VCaP (cell line): ENCODE measurements at regions not wholly inside any gene's neighbourhood (a gene's known extent, or its start where the extent isn't known, plus 50 kb on each side); places are given as distances from the start of the nearest gene placed in this dataset.

Experiments used
- H3K27ac ChIP-seq: fragments of 450-650 bp; 2 replicates; pipeline ENCODE4 v1.5.1; 2017
- TF ChIP-seq, protein P1 (sequence below): fragments of 450-650 bp; conservative IDR thresholded peaks from 2 replicates; pipeline ENCODE4 v1.5.1; 2017; ENCODE audit warnings: mild to moderate bottlenecking, moderate library complexity

DNA sequence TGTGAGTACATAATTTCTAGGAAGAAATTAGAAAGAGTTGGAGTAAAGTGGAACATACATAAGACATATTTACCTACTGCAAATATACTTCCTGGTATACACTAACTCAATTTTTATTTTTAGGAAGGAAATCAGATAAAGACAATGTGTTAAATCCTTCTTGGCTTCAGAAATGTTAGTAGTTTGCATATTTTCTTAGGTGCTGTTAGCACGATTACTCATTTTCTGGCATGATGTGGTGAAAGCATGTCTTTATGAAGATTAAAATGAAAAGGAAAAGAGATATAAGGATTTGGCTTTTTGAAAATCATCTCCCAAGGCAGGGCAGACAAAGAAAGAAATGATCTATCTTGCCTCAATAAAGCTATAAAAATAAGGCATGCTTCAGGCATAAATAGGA is 287.6 kb upstream of the E2F7 start:
- H3K27ac ChIP-seq = no peak overlapping the region
- TF ChIP-seq, protein P1, sequence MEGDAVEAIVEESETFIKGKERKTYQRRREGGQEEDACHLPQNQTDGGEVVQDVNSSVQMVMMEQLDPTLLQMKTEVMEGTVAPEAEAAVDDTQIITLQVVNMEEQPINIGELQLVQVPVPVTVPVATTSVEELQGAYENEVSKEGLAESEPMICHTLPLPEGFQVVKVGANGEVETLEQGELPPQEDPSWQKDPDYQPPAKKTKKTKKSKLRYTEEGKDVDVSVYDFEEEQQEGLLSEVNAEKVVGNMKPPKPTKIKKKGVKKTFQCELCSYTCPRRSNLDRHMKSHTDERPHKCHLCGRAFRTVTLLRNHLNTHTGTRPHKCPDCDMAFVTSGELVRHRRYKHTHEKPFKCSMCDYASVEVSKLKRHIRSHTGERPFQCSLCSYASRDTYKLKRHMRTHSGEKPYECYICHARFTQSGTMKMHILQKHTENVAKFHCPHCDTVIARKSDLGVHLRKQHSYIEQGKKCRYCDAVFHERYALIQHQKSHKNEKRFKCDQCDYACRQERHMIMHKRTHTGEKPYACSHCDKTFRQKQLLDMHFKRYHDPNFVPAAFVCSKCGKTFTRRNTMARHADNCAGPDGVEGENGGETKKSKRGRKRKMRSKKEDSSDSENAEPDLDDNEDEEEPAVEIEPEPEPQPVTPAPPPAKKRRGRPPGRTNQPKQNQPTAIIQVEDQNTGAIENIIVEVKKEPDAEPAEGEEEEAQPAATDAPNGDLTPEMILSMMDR = no peak

DNA sequence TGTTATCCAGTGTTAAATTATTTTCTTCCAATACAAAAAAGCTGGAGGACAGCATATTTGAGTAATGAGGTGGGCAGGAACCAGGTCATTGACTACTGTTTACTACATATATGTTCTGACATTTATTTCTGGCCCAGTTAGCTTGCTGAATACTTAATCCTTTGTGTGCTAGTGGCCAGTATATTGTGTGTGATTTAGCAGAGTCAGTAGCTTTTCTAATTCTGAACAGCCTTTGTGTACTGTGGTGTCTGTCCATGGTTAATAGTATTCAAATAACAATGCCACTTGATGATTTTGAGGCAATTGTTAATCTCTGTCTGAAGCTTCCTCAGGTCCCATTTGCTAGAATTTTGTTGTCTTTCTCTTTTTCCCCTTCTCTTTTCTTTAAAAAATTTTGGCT is 286.5 kb upstream of the E2F7 start:
- H3K27ac ChIP-seq = no peak overlapping the region
- TF ChIP-seq, protein P1 = no peak

DNA sequence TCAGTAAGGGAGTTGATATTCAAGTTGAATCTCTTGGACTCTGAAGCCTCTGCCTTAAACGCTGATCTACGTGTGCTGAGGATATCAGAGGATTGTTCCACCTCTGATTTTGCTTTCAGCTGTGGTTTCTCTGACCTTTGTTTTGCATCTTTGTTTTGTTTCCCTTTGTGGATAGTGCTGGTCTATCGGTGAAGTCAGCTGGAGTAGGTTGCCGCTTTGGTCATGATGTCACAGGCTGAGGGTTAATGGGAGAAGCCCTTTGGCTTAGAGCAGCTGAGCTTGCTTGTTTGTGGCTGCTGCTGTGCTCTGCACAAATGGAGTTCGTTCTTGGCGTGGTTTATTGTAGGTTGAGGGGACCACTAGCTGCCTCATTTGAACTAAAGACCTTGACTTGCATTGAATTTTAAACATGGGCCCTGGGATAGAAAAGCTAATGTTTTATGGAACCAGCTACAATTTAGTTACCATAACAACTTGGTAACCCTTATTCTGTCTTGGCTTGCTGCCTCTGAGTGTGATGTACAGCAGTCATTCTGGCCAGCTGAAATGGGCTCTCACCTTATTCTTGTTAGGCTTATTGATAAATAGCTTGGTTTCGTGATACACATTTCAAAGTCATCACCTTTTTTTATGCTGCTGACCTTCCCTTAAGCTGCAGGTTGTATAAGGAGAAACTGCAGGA is 284.5 kb upstream of the E2F7 start:
- no peak overlapping the region for H3K27ac ChIP-seq
- TF ChIP-seq, protein P1 = no peak

DNA sequence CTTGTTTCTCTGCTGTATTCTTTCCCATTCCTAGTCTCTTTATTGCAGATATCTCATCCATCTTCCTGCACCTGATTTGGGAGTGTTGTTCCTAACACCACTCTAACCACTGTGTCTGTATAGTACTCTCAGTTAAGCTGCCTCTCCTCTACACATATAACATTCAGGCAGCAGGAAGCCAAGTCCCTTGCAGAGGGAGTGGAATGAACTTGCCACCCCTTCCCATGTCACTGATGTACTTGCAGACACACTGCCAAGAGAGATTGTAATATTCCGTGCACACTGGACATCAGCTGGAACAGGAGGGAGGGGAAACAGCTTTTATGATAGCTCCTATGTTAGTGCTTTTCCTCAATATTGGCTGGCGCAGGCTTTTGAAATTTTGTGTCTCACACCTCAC is 281.6 kb upstream of the E2F7 start:
- no peak overlapping the region for H3K27ac ChIP-seq
- TF ChIP-seq, protein P1 = no peak

DNA sequence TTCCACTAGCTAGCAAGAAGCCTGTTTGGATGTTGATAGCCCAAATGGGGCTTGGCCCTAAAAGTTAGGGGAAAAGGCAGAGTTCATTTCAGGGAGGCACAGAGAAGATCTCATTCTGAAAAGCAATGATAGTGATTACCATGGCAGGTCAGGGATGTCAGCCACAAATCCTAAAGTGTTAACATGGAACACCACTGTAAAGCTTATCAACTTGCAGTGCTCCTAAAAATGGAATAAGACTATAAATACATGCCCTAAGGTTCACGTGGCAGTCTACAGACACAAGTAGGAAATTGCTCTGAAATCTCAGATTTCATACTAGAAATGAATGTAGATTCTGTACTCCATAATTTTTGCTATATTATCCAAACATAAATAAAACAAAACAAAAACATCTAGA is 280.0 kb upstream of the E2F7 start:
- TF ChIP-seq, protein P1 = no peak
- peak overlapping the region; percentile 66 for H3K27ac ChIP-seq

DNA sequence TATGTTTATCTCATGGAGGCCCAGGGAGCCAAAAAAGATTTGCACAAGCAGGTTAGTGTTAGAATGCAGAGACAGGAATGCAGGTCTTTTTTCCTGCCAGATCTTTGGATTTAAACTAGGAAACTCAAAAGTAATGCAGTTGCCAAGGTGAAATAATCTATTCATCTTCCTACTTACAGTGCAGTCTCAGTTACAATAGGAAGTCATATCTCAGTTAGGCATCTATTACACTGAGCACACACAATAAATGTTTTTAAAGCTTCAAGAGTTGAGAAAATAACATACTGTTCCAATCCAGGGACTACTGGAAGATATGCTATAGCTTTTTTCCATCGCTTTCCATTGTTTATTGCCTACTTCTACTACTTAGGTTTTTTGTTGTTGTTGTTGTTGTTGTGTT is 279.3 kb upstream of the E2F7 start:
- peak overlapping the region; percentile 66 for H3K27ac ChIP-seq
- TF ChIP-seq, protein P1 = no peak

DNA sequence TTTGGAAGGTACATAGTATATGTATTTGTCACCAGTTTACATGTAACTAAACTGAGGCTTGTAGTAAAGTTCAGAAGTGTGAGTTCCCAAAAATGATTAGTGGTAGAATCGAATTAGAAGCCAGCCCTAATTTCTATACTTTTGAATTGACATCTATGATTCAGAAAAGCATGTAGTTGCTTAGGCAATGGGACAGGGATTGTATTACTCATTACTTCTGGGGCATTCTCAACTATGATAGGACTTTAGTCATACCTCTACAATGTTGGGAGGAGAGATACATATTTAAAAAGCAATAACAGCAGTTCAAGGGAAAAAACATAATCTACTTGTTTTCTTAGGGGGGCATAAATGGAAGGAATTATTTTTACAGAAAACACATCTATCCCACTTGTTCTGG is 277.9 kb upstream of the E2F7 start:
- TF ChIP-seq, protein P1 = no peak
- H3K27ac ChIP-seq = no peak overlapping the region; the same call in 1 of the 2 replicates
